SK-N-SH (cell line): ENCODE measurements at regions not wholly inside any gene's neighbourhood (a gene's known extent, or its start where the extent isn't known, plus 50 kb on each side); places are given as distances from the start of the nearest gene placed in this dataset.

Source experiments
- CTCF ChIA-PET: fragments of 300-600, 350-600 bp; formaldehyde crosslinking; extraction: SDS; loops from one replicate; lab custom pipeline; 2021; lab: Yijun Ruan, JAX
- POLR2A ChIA-PET: fragments of 350-600 bp; sonication (Branson Sonifier 250); formaldehyde crosslinking; extraction: SDS; loops from one replicate; lab custom pipeline; 2020; ENCODE audit warnings: antibody characterized with exemption, inconsistent platforms; lab: Yijun Ruan, JAX
- DNase-seq: peaks from one replicate; pipeline ENCODE4 v3.0.0; 2012
- H2AFZ ChIP-seq: fragments of 200-600 bp; sonication (generic); 2 replicates; pipeline ENCODE4 v1.8.1; 2016; ENCODE audit warnings: antibody characterized with exemption, mild to moderate bottlenecking, low read depth
- H3F3A ChIP-seq: fragments of 200-600 bp; sonication (generic); replicated peaks from 2 replicates; pipeline ENCODE3; 2016; ENCODE audit warnings: antibody characterized with exemption, mild to moderate bottlenecking; ENCODE audit not compliant: insufficient read depth
- H3K27ac ChIP-seq, 2 experiments: fragments of 200-500 bp in 1 of 2; fragments of 200-600 bp in 1 of 2; sonication (Bioruptor generic) in 1 of 2; sonication (generic), shearing (Covaris generic) in 1 of 2; 2 replicates each; pipeline versions ENCODE4 v1.5.1 to v1.6.1; 2014 to 2016; ENCODE audit warnings: low read depth in 2 of 2, inconsistent platforms in 1 of 2, low read length in 1 of 2, mild to moderate bottlenecking in 1 of 2, mixed read lengths in 1 of 2
- H3K27me3 ChIP-seq: fragments of 200-600 bp; sonication (generic), shearing (Covaris generic); 2 replicates; pipeline ENCODE4 v1.6.1; 2016; ENCODE audit warnings: mixed run types; ENCODE audit not compliant: insufficient read depth
- H3K36me3 ChIP-seq, 2 experiments: fragments of 200-500 bp in 1 of 2; fragments of 200-600 bp in 1 of 2; sonication (Bioruptor generic) in 1 of 2; sonication (generic) in 1 of 2; replicated peaks in 1 of 2; 2 replicates each; pipeline versions ENCODE3 to v1.5.1; 2014 to 2016; ENCODE audit warnings: low read length in 1 of 2, mild to moderate bottlenecking in 1 of 2; ENCODE audit not compliant: insufficient read depth in 2 of 2, control insufficient read depth in 1 of 2
- H3K4me1 ChIP-seq, 2 experiments: fragments of 200-500 bp in 1 of 2; fragments of 200-600 bp in 1 of 2; sonication (Bioruptor generic) in 1 of 2; sonication (generic), shearing (Covaris generic) in 1 of 2; 2 replicates each; pipeline versions ENCODE4 v1.5.1 to v1.6.1; 2014 to 2016; ENCODE audit warnings: low read depth in 1 of 2, low read length in 1 of 2, mixed run types in 1 of 2; ENCODE audit not compliant: insufficient read depth in 2 of 2, control insufficient read depth in 1 of 2
- H3K4me2 ChIP-seq: fragments of 200-600 bp; sonication (generic), shearing (Covaris generic); 2 replicates; pipeline ENCODE4 v1.6.1; 2017; ENCODE audit warnings: mixed run types
- H3K4me3 ChIP-seq, 2 experiments: fragments of 200-500 bp in 1 of 2; fragments of 200-600 bp in 1 of 2; sonication (Bioruptor generic) in 1 of 2; sonication (generic), shearing (Covaris generic) in 1 of 2; 2 replicates each; pipeline versions ENCODE4 v1.5.1 to v1.8.1; 2014 to 2016; ENCODE audit warnings: low read depth in 2 of 2, inconsistent platforms in 1 of 2, low read length in 1 of 2, mild to moderate bottlenecking in 1 of 2, mixed read lengths in 1 of 2, moderate library complexity in 1 of 2
- H3K79me2 ChIP-seq: fragments of 200-600 bp; sonication (generic); 2 replicates; pipeline ENCODE4 v1.8.1; 2017; ENCODE audit warnings: mild to moderate bottlenecking; ENCODE audit not compliant: insufficient read depth
- H3K9ac ChIP-seq: fragments of 200-600 bp; sonication (generic); 2 replicates; pipeline ENCODE4 v1.6.1; 2017; ENCODE audit warnings: mixed run types
- H3K9me2 ChIP-seq: fragments of 200-600 bp; sonication (generic); 2 replicates; pipeline ENCODE4 v1.6.1; 2017; ENCODE audit warnings: mixed run types
- H3K9me3 ChIP-seq: fragments of 200-600 bp; sonication (generic); 2 replicates; pipeline ENCODE4 v1.6.1; 2017; ENCODE audit warnings: mixed run types, mild to moderate bottlenecking, moderate library complexity
- H4K20me1 ChIP-seq: fragments of 200-600 bp; sonication (generic); 2 replicates; pipeline ENCODE4 v1.6.1; 2017; ENCODE audit warnings: mild to moderate bottlenecking, mixed run types; ENCODE audit not compliant: insufficient read depth
- CHD2 ChIP-seq: fragments of 150-350 bp; IDR thresholded peaks from 2 replicates; pipeline ENCODE4 v1.6.1; 2018; ENCODE audit warnings: low read length; ENCODE audit not compliant: partially characterized antibody
- ELF1 ChIP-seq: IDR thresholded peaks from 2 replicates; pipeline ENCODE4 v1.4.0; 2012
- EP300 ChIP-seq, 2 experiments: IDR thresholded peaks; 2 replicates each; pipeline versions ENCODE4 v1.4.0 to v1.6.1; 2012; ENCODE audit warnings: borderline replicate concordance in 1 of 2, low read depth in 1 of 2, low read length in 1 of 2
- EZH2phosphoT487 ChIP-seq: fragments of 200-600 bp; sonication (generic); IDR thresholded peaks from 2 replicates; pipeline ENCODE4 v1.6.1; 2017; ENCODE audit warnings: low read depth, mixed run types, mild to moderate bottlenecking, antibody characterized with exemption, moderate library complexity, borderline replicate concordance
- FOSL2 ChIP-seq: IDR thresholded peaks from 2 replicates; pipeline ENCODE4 v1.4.0; 2012; ENCODE audit warnings: low read depth, mild to moderate bottlenecking, moderate library complexity, borderline replicate concordance
- FOXM1 ChIP-seq: IDR thresholded peaks from 2 replicates; pipeline ENCODE4 v1.4.0; 2012; ENCODE audit warnings: low read depth, mild to moderate bottlenecking
- GABPA ChIP-seq: IDR thresholded peaks from 2 replicates; pipeline ENCODE4 v1.4.0; 2012; ENCODE audit warnings: low read depth, mild to moderate bottlenecking
- JUND ChIP-seq: IDR thresholded peaks from 2 replicates; pipeline ENCODE4 v1.4.0; 2012
- NFIC ChIP-seq: IDR thresholded peaks from 2 replicates; pipeline ENCODE4 v1.4.0; 2012; ENCODE audit warnings: borderline replicate concordance
- NRF1 ChIP-seq: IDR thresholded peaks from 2 replicates; pipeline ENCODE4 v1.6.1; 2012; ENCODE audit warnings: low read depth, mild to moderate bottlenecking, low read length
- PBX3 ChIP-seq: IDR thresholded peaks from 2 replicates; pipeline ENCODE4; 2012
- POLR2AphosphoS5 ChIP-seq: IDR thresholded peaks from 2 replicates; pipeline ENCODE4 v1.6.1; 2012; ENCODE audit warnings: low read depth, low read length
- RAD21 ChIP-seq: IDR thresholded peaks from 2 replicates; pipeline ENCODE4 v1.6.1; 2012; ENCODE audit warnings: mild to moderate bottlenecking, low read length
- RCOR1 ChIP-seq: fragments of 150-350 bp; IDR thresholded peaks from 2 replicates; pipeline ENCODE4 v1.6.1; 2017; ENCODE audit warnings: antibody characterized with exemption, low read length
- SIN3A ChIP-seq: IDR thresholded peaks from 2 replicates; pipeline ENCODE4 v1.6.1; 2012; ENCODE audit warnings: low read depth, mild to moderate bottlenecking, low read length, moderate library complexity, borderline replicate concordance
- SMC3 ChIP-seq: IDR thresholded peaks from 2 replicates; pipeline ENCODE4 v1.6.1; 2012; ENCODE audit warnings: low read depth, low read length, improper control_type of control experiment
- USF1 ChIP-seq: IDR thresholded peaks from 2 replicates; pipeline ENCODE4 v1.4.0; 2012; ENCODE audit warnings: low read depth, borderline replicate concordance
- USF2 ChIP-seq: fragments of 150-350 bp; IDR thresholded peaks from 2 replicates; pipeline ENCODE4 v1.6.1; 2017; ENCODE audit warnings: antibody characterized with exemption, low read length, low read depth, borderline replicate concordance
- YY1 ChIP-seq: IDR thresholded peaks from 2 replicates; pipeline ENCODE4 v1.4.0; 2012; ENCODE audit warnings: low read depth, mild to moderate bottlenecking
- WGBS: methylation state at CpG from one replicate; pipeline ENCODE4 v1.1.6; 2017; ENCODE audit warnings: low lambda C conversion rate; 5-methylcytosine and 5-hydroxymethylcytosine counted together
- TF ChIP-seq, protein P1 (sequence below): IDR thresholded peaks from 2 replicates; pipeline ENCODE4 v1.6.1; 2012; ENCODE audit warnings: mild to moderate bottlenecking, low read depth, low read length, moderate library complexity
- TF ChIP-seq, protein P2 (sequence below): IDR thresholded peaks from 2 replicates; pipeline ENCODE4 v1.4.0; 2012; ENCODE audit warnings: low read depth
- TF ChIP-seq, protein P3 (sequence below): fragments of 150-350 bp; IDR thresholded peaks from 2 replicates; pipeline ENCODE4 v1.6.1; 2016; ENCODE audit warnings: mild to moderate bottlenecking, low read depth, low read length

DNA sequence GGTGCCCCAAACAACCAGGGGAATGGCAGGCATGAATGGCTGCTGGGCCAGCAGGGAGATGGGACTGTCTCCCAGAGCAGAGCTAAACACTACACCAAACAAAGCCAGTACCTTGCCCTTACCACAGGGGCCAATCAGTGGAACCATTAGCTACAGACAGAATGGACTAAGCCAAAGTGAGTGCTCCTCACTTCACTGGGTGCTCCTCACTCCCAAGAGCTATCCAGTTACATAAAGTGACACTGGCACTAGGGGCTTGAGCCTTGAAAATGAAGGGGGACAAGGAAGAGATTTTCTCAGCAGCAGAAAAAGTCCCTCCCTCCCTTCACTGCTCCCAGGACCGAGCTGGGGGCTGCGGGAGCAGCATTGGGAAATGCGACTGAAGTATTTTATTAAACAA, 110.9 kb upstream of the SHB start (continued):
- no peak for TF ChIP-seq SMC3
- TF ChIP-seq RAD21: no peak
- no peak for TF ChIP-seq JUND
- no peak for TF ChIP-seq EZH2phosphoT487
- no peak for TF ChIP-seq YY1
- no peak for TF ChIP-seq USF1
- TF ChIP-seq FOSL2: no peak
- TF ChIP-seq NFIC: no peak
- TF ChIP-seq, all 33 proteins: peak for 0

DNA sequence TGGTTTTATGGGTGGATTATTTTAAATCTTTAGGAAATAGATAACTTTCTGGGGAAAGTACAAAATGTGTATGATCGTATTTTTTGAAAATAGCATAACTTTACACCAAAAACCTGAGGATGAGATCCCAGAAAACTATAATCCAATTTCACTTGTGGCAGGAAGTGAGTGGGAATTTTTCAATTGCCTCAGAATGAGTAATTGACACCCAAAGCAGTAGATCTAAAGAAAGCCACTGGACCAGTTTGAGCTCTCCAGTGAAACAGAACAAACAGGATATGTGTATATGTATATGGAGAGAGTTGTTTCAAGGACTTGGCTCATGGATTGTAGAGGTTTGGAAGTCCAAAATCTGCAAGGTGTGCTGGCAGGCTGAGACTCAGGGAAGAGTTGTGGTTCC, 109.2 kb upstream of the SHB start:
- WGBS: 50% methylated on average over 1 of the region's 1 CpG
- ChIA-PET CTCF (interaction anchor here (3.7 kb wide), 1 partner anchor 17 kb away, joined by 19 read pairs; no protein-coding TSS in a partner anchor), POLR2A (no interaction called here)
- H3K9ac ChIP-seq: no peak overlapping the region
- no peak overlapping the region for H3K27ac ChIP-seq
- no peaks in the 10 kb centered on the region for H4K20me1 ChIP-seq
- H3K9me2 ChIP-seq: no peaks in the 10 kb centered on the region
- H2AFZ ChIP-seq: no peak overlapping the region
- no peak overlapping the region for H3K4me2 ChIP-seq
- H3K4me1 ChIP-seq: no peaks in the 10 kb centered on the region; a peak in 1 of 4 replicates
- H3K27me3 ChIP-seq: no peaks in the 10 kb centered on the region; the same call in 1 of the 2 replicates
- DNase-seq: no peak
- H3K4me3 ChIP-seq: no peak overlapping the region
- H3K79me2 ChIP-seq: no peaks in the 10 kb centered on the region
- H3F3A ChIP-seq: no peaks in the 10 kb centered on the region
- TF ChIP-seq EP300 (IDR thresholded peaks at IDR 0.05; ENCODE audit: borderline replicate concordance in 1 of 2, low read depth in 1 of 2, low read length in 1 of 2) (no peak), CHD2 (no peak), SIN3A (no peak), NRF1 (no peak), ELF1 (no peak), FOXM1 (no peak), RCOR1 (no peak), YY1 (no peak), USF2 (no peak), GABPA (no peak), EZH2phosphoT487 (no peak), PBX3 (no peak), POLR2AphosphoS5 (no peak), USF1 (no peak)
- TF ChIP-seq, protein P1, sequence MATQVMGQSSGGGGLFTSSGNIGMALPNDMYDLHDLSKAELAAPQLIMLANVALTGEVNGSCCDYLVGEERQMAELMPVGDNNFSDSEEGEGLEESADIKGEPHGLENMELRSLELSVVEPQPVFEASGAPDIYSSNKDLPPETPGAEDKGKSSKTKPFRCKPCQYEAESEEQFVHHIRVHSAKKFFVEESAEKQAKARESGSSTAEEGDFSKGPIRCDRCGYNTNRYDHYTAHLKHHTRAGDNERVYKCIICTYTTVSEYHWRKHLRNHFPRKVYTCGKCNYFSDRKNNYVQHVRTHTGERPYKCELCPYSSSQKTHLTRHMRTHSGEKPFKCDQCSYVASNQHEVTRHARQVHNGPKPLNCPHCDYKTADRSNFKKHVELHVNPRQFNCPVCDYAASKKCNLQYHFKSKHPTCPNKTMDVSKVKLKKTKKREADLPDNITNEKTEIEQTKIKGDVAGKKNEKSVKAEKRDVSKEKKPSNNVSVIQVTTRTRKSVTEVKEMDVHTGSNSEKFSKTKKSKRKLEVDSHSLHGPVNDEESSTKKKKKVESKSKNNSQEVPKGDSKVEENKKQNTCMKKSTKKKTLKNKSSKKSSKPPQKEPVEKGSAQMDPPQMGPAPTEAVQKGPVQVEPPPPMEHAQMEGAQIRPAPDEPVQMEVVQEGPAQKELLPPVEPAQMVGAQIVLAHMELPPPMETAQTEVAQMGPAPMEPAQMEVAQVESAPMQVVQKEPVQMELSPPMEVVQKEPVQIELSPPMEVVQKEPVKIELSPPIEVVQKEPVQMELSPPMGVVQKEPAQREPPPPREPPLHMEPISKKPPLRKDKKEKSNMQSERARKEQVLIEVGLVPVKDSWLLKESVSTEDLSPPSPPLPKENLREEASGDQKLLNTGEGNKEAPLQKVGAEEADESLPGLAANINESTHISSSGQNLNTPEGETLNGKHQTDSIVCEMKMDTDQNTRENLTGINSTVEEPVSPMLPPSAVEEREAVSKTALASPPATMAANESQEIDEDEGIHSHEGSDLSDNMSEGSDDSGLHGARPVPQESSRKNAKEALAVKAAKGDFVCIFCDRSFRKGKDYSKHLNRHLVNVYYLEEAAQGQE: no peak
- TF ChIP-seq, protein P2, sequence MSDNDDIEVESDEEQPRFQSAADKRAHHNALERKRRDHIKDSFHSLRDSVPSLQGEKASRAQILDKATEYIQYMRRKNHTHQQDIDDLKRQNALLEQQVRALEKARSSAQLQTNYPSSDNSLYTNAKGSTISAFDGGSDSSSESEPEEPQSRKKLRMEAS: no peak
- TF ChIP-seq, protein P3, sequence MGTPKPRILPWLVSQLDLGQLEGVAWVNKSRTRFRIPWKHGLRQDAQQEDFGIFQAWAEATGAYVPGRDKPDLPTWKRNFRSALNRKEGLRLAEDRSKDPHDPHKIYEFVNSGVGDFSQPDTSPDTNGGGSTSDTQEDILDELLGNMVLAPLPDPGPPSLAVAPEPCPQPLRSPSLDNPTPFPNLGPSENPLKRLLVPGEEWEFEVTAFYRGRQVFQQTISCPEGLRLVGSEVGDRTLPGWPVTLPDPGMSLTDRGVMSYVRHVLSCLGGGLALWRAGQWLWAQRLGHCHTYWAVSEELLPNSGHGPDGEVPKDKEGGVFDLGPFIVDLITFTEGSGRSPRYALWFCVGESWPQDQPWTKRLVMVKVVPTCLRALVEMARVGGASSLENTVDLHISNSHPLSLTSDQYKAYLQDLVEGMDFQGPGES: no peak
- no peaks in the 10 kb centered on the region for H3K9me3 ChIP-seq
- H3K36me3 ChIP-seq: no peaks in the 10 kb centered on the region
